GM04503 (cell line): ENCODE measurements at regions not wholly inside any gene's neighbourhood (a gene's known extent, or its start where the extent isn't known, plus 50 kb on each side); places are given as distances from the start of the nearest gene placed in this dataset.

ENCODE experiments used
- DNase-seq: peaks from one replicate; pipeline ENCODE4 v3.0.0-alpha.2; 2012; ENCODE audit warnings: low read depth

GRCh38 chr1:224505454-224506093, 71.0 kb upstream of the WDR26 start:
- DNase-seq, result no peak

GRCh38 chr1:224506141-224506814, 71.7 kb upstream of the WDR26 start:
- no peak for DNase-seq

GRCh38 chr1:224507771-224508523, 73.3 kb upstream of the WDR26 start:
- peak; percentile 78 for DNase-seq

GRCh38 chr1:224509907-224510306, 75.3 kb upstream of the WDR26 start:
- DNase-seq, result no peak

GRCh38 chr1:224510880-224511645, 76.5 kb upstream of the WDR26 start:
- no peak for DNase-seq

- no peak for DNase-seq
These were observed 78.1 kb upstream of the WDR26 start for GRCh38 chr1:224512600-224513151.

GRCh38 chr1:224513383-224513782, 78.8 kb upstream of the WDR26 start:
- DNase-seq, result no peak

- DNase-seq, result no peak
These were observed 79.2 kb upstream of the WDR26 start for GRCh38 chr1:224513787-224514209.

GRCh38 chr1:224517171-224517570, 82.6 kb upstream of the WDR26 start:
- DNase-seq, result no peak

- no peak for DNase-seq
These were observed 83.9 kb upstream of the WDR26 start for GRCh38 chr1:224518528-224518927.

GRCh38 chr1:224519874-224520273, 85.3 kb upstream of the WDR26 start:
- no peak for DNase-seq

GRCh38 chr1:224520808-224521207, 86.2 kb upstream of the WDR26 start:
- no peak for DNase-seq

GRCh38 chr1:224521904-224522734, 87.5 kb upstream of the WDR26 start:
- DNase-seq, result no peak

- DNase-seq, result no peak
These were observed 89.1 kb upstream of the WDR26 start for GRCh38 chr1:224523676-224524075.

GRCh38 chr1:224524679-224525078, 90.1 kb upstream of the WDR26 start:
- no peak for DNase-seq

- peak; percentile 90 for DNase-seq
These were observed 90.6 kb upstream of the CNIH3 start for GRCh38 chr1:224525411-224526040.

- DNase-seq, result no peak
These were observed 89.3 kb upstream of the CNIH3 start for GRCh38 chr1:224526771-224527170.

GRCh38 chr1:224528900-224529299, 87.2 kb upstream of the CNIH3 start:
- DNase-seq, result peak; percentile 71

- no peak for DNase-seq
These were observed 86.3 kb upstream of the CNIH3 start for GRCh38 chr1:224529844-224530243.

GRCh38 chr1:224533517-224533916, 82.6 kb upstream of the CNIH3 start:
- DNase-seq, result no peak

- DNase-seq, result no peak
These were observed 81.4 kb upstream of the CNIH3 start for GRCh38 chr1:224534731-224535130.
